ENCODE measurements at regions not wholly inside any gene's neighbourhood (a gene's known extent, or its start where the extent isn't known, plus 50 kb on each side); places are given as distances from the start of the nearest gene placed in this dataset.

DNA sequence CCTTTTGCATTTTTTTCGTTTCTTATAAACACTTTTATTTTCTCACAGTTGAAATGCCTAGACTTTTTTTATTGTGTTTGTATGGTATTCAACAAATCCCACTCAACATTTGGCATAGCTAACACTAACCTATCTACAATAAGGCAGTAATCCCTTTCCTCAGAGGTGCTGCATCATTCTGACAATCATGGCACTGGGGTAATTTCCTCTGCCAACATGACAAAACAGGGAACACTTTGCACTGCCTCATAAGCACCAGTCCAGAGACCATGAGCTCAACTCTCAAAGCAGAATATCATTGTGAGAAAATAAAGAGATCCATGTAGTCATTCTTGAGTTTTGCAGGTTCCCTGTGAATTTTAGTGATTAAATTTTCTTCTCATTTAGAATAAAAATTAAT, 183.8 kb upstream of the INTU start:
- no peak for TF ChIP-seq EZH2 (IDR thresholded peaks at IDR 0.05; ENCODE audit: borderline replicate concordance, low read depth, low read length, severe bottlenecking)
- TF ChIP-seq, protein P1, sequence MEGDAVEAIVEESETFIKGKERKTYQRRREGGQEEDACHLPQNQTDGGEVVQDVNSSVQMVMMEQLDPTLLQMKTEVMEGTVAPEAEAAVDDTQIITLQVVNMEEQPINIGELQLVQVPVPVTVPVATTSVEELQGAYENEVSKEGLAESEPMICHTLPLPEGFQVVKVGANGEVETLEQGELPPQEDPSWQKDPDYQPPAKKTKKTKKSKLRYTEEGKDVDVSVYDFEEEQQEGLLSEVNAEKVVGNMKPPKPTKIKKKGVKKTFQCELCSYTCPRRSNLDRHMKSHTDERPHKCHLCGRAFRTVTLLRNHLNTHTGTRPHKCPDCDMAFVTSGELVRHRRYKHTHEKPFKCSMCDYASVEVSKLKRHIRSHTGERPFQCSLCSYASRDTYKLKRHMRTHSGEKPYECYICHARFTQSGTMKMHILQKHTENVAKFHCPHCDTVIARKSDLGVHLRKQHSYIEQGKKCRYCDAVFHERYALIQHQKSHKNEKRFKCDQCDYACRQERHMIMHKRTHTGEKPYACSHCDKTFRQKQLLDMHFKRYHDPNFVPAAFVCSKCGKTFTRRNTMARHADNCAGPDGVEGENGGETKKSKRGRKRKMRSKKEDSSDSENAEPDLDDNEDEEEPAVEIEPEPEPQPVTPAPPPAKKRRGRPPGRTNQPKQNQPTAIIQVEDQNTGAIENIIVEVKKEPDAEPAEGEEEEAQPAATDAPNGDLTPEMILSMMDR (IDR thresholded peaks at IDR 0.05; ENCODE audit: extremely low read depth in 1 of 2, insufficient read depth in 1 of 2, low read depth in 1 of 2, low read length in 2 of 2): no peak
- TF ChIP-seq POLR2AphosphoS5 (IDR thresholded peaks at IDR 0.05; ENCODE audit: insufficient read depth, low read depth, low read length): no peak
- no peak for TF ChIP-seq POLR2A (IDR thresholded peaks at IDR 0.05; ENCODE audit: low read depth, low read length)
- TF ChIP-seq, protein P2, sequence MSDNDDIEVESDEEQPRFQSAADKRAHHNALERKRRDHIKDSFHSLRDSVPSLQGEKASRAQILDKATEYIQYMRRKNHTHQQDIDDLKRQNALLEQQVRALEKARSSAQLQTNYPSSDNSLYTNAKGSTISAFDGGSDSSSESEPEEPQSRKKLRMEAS (IDR thresholded peaks at IDR 0.05; ENCODE audit: insufficient read depth, insufficient read length): no peak
- TF ChIP-seq MYC (IDR thresholded peaks at IDR 0.05; ENCODE audit: low read depth, low read length): no peak
- no peak for TF ChIP-seq FOS (IDR thresholded peaks at IDR 0.05; ENCODE audit: borderline replicate concordance, insufficient read depth, low read length)
- no peak for TF ChIP-seq JUN (IDR thresholded peaks at IDR 0.05; ENCODE audit: borderline replicate concordance, insufficient read depth, insufficient read length, low read depth)
